GM12875 (cell line): ENCODE measurements at regions not wholly inside any gene's neighbourhood (a gene's known extent, or its start where the extent isn't known, plus 50 kb on each side); places are given as distances from the start of the nearest gene placed in this dataset.

Source experiments
- H3K4me3 ChIP-seq: one replicate; pipeline ENCODE4 v1.5.1; 2011; ENCODE audit warnings: low read depth, low read length, control low read depth
- CTCF ChIP-seq: IDR thresholded peaks from 2 replicates; pipeline ENCODE4 v1.5.1; 2011; ENCODE audit warnings: low read depth, mild to moderate bottlenecking, control low read depth, inconsistent platforms, low read length, moderate library complexity, borderline replicate concordance; ENCODE audit not compliant: insufficient read depth

- H3K4me3 ChIP-seq = no peak overlapping the region
- TF ChIP-seq CTCF = no peak
Observed at GRCh38 chr5:125367702-125368101, 621.3 kb upstream of the ZNF608 start.

GRCh38 chr5:125370461-125371205, 624.2 kb upstream of the ZNF608 start:
- H3K4me3 ChIP-seq = no peak overlapping the region
- no peak for TF ChIP-seq CTCF

DNA sequence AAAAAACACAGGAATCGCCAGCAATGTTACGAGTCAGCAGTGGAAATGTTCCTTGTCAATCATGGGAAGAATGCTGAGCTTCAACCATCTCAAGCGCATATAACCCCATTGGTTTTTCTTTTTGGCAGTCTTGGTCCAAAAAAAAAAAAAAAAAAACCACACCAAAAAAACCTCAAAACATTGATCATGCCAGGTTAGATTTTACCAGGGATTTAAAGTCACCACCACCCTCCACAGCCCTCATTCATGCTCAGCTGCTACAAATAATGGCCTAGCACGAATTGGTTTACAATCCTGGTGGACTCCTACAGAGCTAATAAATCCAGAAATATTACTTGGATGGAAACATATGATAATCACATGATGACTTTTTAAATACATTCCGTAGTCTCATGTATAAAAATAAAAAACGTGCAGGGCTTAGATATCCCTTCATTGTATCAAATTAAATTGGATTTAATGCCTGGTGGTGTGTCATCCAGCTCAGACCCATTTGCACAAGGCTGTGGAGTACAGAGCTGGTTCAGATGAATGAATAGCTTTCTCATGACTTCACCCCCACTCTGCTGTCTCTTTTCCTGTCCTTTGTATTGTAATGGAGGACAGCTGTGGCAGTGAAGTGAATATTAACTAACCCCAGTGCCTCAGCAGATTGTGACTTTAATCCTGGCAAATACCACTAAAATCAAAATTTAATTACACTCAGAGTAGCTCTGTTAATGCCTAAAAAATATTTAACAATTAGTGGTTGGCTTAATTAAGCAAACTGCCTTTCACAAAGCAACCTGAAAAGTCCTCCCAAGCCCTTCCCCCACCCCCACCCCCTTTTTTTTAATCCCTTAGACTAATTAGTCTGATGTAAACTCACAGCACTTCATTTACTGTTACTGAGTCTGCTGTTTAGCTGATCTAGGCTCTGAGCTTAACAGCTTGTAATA, 626.5 kb upstream of the ZNF608 start:
- no peak for TF ChIP-seq CTCF
- no peak overlapping the region for H3K4me3 ChIP-seq

DNA sequence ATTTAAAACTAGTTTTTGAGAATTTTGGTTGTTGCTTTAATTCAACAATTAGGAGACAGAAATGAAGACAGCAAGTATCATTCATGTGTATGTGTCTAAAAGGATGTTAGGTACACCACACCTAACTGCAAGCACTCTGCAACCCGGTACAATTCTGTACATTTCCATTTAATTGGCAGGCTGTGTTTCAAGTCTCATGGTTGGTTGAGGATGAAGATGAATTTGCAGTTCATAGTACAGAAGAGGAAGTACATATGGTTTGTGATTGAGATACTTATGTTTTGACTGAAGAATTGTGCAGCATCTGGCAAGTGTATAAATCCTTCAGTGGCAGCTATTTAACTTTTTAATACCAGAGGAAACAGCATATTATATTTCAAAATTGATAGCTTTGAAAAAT, 628.7 kb upstream of the ZNF608 start:
- no peak overlapping the region for H3K4me3 ChIP-seq
- TF ChIP-seq CTCF = no peak

DNA sequence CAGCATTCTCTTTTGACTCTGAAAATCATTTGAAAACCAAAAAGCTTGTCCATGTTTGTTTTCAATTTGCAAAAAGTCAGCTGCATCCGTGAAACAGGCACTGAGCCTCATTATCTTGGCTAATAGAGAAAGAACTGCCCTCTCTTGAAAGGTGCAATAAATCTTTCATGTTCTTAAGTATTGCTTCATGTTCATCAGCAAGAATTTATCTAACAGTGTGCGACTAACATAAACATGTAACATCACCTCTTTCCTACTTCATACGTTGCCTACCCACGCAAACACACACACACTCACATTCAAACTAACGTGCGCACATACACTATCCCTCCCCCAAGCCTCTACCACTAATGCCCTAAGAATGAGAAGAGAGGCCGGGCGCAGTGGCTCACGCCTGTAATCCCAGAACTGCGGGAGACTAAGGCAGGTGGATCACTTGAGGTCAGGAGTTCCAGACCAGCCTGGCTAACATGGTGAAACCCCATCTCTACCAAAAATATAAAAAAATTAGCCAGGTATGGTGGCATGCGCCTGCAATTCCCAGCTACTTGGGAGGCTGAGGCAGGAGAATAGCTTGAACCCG, 629.7 kb upstream of the ZNF608 start:
- TF ChIP-seq CTCF = no peak
- no peak overlapping the region for H3K4me3 ChIP-seq

DNA sequence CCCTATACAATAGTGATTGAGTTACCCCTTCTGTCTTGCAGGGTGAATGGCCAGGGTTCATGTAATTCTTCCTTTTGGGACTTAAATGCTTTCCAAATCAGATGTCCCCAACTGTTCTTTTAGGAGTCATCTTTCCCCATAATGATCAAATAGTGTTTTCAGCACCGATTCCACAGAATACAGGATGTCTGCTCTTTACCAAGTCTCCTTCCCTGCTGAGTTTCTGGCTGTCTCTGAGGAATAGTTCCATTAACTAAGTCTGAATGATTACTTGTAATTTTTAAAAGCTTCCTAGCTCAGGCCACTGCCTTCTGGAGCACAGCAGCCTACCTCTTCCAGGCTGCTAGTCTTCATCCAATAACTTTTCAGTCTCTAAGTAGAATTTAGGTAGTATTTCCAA, 630.7 kb upstream of the ZNF608 start:
- H3K4me3 ChIP-seq = no peak overlapping the region
- no peak for TF ChIP-seq CTCF

- H3K4me3 ChIP-seq = no peak overlapping the region
- TF ChIP-seq CTCF = no peak
Observed at GRCh38 chr5:125381290-125381689, 634.9 kb upstream of the ZNF608 start.
